Fibroblast of pulmonary artery (primary cell): ENCODE measurements at regions not wholly inside any gene's neighbourhood (a gene's known extent, or its start where the extent isn't known, plus 50 kb on each side); places are given as distances from the start of the nearest gene placed in this dataset.
"Not testable (repeated sequence)": the region's sequence is repeated elsewhere in the genome, so short reads cannot be mapped to it uniquely, and the experiment has no call there.

ENCODE experiments used
- DNase-seq: peaks from one replicate; pipeline ENCODE4 v3.0.0-alpha.2; 2010; ENCODE audit warnings: low read depth
- H3K4me3 ChIP-seq: replicated peaks from 2 replicates; pipeline ENCODE4 v1.5.1; 2011; ENCODE audit warnings: low read depth, mild to moderate bottlenecking, control low read depth, low read length, moderate library complexity
- CTCF ChIP-seq: IDR thresholded peaks from 2 replicates; pipeline ENCODE4 v1.5.1; 2011; ENCODE audit warnings: mild to moderate bottlenecking, control low read depth, low read length, inconsistent platforms; ENCODE audit errors: missing control alignments

DNA sequence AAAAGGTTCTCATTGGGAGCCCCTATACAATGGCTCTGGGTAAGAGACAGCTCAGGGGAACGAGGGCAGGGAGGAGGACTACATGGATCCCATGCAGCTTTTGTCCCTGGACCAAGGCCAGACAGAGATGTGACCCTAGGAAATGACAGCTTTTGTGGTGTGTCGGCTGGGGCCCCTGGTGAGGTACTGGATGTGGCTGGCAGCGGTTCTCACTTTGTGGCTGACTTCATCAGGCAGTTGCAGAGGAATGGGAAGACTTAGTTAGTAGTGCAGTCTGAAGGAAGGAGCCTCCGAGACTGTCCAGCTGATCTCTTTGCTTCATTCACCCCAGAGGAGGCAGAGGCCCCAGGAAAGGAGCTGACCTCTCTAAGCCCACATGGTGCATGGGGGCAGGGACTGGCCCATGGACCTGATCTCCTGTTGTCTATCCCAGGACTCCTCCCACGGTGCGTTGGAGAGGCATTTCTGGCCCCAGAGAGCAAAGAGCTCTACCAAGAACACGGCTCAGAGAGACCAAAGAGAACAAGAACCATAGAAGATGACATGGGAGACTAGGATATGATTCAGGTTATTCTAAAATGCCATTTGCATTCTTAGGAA, 202.9 kb downstream of the RPS24 start:
- H3K4me3 ChIP-seq, result no peak overlapping the region
- TF ChIP-seq CTCF, result no peak
- DNase-seq, result no peak

- DNase-seq, H3K4me3 ChIP-seq: not testable (repeated sequence)
Measured at GRCh38 chr10:78237951-78238350, 204.3 kb downstream of the RPS24 start.

- no peak for TF ChIP-seq CTCF
- no peak overlapping the region for H3K4me3 ChIP-seq
- DNase-seq, result no peak
Measured at GRCh38 chr10:78247266-78247665, 213.6 kb downstream of the RPS24 start.

- DNase-seq, result no peak
- no peak for TF ChIP-seq CTCF
- H3K4me3 ChIP-seq, result no peak overlapping the region
Measured at GRCh38 chr10:78247821-78248220, 214.2 kb downstream of the RPS24 start.

- no peak for TF ChIP-seq CTCF
- no peak overlapping the region for H3K4me3 ChIP-seq
- peak; percentile 59 for DNase-seq
Measured at GRCh38 chr10:78248651-78249464, 215.2 kb downstream of the RPS24 start.

DNA sequence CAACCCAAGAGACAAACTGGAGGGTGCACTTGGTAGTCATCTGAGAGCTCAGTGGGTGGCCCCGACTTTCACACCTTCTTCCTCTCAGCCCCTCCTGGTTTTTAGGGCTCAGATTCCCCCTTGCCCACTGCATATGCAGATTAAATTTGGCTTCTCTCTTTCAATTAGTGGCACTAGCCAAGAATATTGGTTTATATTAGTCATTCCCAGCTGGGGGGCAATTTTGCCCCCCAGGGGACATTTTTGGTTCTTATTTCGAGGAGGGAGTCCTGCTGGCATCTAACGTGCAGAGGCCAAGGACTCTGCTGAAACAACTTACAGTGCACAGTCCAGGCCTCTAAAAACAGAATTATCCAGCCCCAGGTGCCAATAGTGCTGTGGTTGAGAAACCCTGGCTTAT, 216.0 kb downstream of the RPS24 start:
- no peak for TF ChIP-seq CTCF
- no peak for DNase-seq

GRCh38 chr10:78250313-78251015, 216.8 kb downstream of the RPS24 start:
- H3K4me3 ChIP-seq, result no peak overlapping the region
- TF ChIP-seq CTCF, result no peak
- no peak for DNase-seq

More for the DNA sequence above, 216.0 kb downstream of the RPS24 start:
- H3K4me3 ChIP-seq, result no peak overlapping the region
